DND-41 (cell line): ENCODE measurements at regions not wholly inside any gene's neighbourhood (a gene's known extent, or its start where the extent isn't known, plus 50 kb on each side); places are given as distances from the start of the nearest gene placed in this dataset.

Source experiments
- EZH2 ChIP-seq: IDR thresholded peaks from 3 replicates; pipeline ENCODE4 v1.6.1; 2012; ENCODE audit warnings: borderline replicate concordance, low read depth, mild to moderate bottlenecking, moderate library complexity, low read length, inconsistent platforms; ENCODE audit not compliant: severe bottlenecking
- TF ChIP-seq, protein P1 (sequence below): IDR thresholded peaks from 2 replicates; pipeline ENCODE4 v1.5.1; 2012; ENCODE audit warnings: borderline replicate concordance, low read length, moderate library complexity, mild to moderate bottlenecking; ENCODE audit not compliant: poor library complexity, severe bottlenecking; ENCODE audit errors: extremely low read depth

DNA sequence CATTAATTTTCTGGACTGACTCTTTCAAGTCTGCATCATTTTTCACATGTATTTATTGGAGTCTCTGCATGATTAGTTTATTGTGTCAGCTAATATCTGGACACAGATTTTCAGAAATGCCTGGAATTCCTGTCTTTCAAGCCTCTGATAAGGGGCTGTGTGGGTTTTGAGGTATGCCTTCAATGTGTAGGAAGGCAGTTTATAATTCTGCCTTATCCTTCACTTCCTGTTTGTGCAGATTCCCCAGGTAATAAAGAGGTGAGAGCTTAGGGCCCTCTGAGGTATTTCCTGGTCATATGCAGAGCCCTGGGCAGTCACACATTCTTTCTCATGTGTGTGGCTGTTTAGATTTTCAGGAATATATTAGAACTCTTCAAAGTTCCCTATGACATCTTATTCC is 79.4 kb upstream of the PRKCQ start:
- TF ChIP-seq, protein P1, sequence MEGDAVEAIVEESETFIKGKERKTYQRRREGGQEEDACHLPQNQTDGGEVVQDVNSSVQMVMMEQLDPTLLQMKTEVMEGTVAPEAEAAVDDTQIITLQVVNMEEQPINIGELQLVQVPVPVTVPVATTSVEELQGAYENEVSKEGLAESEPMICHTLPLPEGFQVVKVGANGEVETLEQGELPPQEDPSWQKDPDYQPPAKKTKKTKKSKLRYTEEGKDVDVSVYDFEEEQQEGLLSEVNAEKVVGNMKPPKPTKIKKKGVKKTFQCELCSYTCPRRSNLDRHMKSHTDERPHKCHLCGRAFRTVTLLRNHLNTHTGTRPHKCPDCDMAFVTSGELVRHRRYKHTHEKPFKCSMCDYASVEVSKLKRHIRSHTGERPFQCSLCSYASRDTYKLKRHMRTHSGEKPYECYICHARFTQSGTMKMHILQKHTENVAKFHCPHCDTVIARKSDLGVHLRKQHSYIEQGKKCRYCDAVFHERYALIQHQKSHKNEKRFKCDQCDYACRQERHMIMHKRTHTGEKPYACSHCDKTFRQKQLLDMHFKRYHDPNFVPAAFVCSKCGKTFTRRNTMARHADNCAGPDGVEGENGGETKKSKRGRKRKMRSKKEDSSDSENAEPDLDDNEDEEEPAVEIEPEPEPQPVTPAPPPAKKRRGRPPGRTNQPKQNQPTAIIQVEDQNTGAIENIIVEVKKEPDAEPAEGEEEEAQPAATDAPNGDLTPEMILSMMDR = no peak
- TF ChIP-seq EZH2 = no peak
